ENCODE measurements at regions not wholly inside any gene's neighbourhood (a gene's known extent, or its start where the extent isn't known, plus 50 kb on each side); places are given as distances from the start of the nearest gene placed in this dataset.

DNA sequence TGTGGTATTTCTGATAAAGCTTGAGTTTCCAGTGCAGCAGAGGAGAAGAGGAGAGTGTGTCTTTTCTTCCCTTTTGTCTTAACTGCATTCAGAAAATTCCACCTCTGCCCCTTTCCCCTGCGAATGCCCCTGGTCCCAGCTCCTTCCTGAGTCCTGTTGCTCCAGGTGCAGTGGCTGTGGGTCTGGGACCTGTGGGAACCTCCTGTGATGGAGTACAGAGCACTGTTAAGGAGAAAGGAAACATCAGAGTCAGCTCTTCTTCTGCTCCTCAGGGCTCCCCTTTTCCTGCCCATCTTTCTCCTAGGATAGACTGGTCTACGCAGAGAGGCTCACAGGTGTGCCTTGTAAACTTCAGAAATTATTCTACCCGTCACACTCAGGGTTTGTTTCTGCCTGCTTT lies 165.8 kb upstream of the ROPN1 start:
- Histone ChIP-seq H3K9ac (ENCODE audit: low read length) (no peak overlapping the region), H3K9me3 (ENCODE audit: low read length) (no peaks in the 10 kb centered on the region), H3K4me1 (ENCODE audit: insufficient read depth, low read length, severe bottlenecking) (no peaks in the 10 kb centered on the region), H3K4me2 (ENCODE audit: low read length) (no peak overlapping the region), H3K27ac (ENCODE audit: low read depth, low read length, poor library complexity, severe bottlenecking) (no peak overlapping the region), H4K20me1 (ENCODE audit: insufficient read depth, low read length) (no peaks in the 10 kb centered on the region), H3F3A (ENCODE audit: insufficient read depth, low read length) (no peaks in the 10 kb centered on the region), H2AFZ (ENCODE audit: low read length) (no peak overlapping the region), H3K9me2 (ENCODE audit: low read depth, low read length) (no peaks in the 10 kb centered on the region), H3K4me3 (ENCODE audit: low read depth, low read length, poor library complexity, severe bottlenecking) (no peak overlapping the region), H3K79me2 (ENCODE audit: insufficient read depth, low read length) (no peaks in the 10 kb centered on the region), H3K36me3 (ENCODE audit: insufficient read depth, low read length) (no peaks in the 10 kb centered on the region), H3K27me3 (ENCODE audit: insufficient read depth, low read length) (0 out of 2 replicates have a peak, but pooled peaks cover 3% of the 10 kb centered on the region)
- TF ChIP-seq, protein P1, sequence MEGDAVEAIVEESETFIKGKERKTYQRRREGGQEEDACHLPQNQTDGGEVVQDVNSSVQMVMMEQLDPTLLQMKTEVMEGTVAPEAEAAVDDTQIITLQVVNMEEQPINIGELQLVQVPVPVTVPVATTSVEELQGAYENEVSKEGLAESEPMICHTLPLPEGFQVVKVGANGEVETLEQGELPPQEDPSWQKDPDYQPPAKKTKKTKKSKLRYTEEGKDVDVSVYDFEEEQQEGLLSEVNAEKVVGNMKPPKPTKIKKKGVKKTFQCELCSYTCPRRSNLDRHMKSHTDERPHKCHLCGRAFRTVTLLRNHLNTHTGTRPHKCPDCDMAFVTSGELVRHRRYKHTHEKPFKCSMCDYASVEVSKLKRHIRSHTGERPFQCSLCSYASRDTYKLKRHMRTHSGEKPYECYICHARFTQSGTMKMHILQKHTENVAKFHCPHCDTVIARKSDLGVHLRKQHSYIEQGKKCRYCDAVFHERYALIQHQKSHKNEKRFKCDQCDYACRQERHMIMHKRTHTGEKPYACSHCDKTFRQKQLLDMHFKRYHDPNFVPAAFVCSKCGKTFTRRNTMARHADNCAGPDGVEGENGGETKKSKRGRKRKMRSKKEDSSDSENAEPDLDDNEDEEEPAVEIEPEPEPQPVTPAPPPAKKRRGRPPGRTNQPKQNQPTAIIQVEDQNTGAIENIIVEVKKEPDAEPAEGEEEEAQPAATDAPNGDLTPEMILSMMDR (IDR thresholded peaks at IDR 0.05; ENCODE audit: low read length): no peak
- no peak for TF ChIP-seq EZH2 (IDR thresholded peaks at IDR 0.05; ENCODE audit: borderline replicate concordance, low read length)

- H3K4me3 ChIP-seq (ENCODE audit: low read depth, low read length, poor library complexity, severe bottlenecking): no peak overlapping the region
- no peak overlapping the region for H3K27ac ChIP-seq (ENCODE audit: low read depth, low read length, poor library complexity, severe bottlenecking)
- no peak overlapping the region for H2AFZ ChIP-seq (ENCODE audit: low read length)
- no peaks in the 10 kb centered on the region for H3K79me2 ChIP-seq (ENCODE audit: insufficient read depth, low read length)
- H3K9me3 ChIP-seq (ENCODE audit: low read length): no peaks in the 10 kb centered on the region
- no peak overlapping the region for H3K4me2 ChIP-seq (ENCODE audit: low read length)
- 0 out of 2 replicates have a peak, but pooled peaks cover 3% of the 10 kb centered on the region for H3K27me3 ChIP-seq (ENCODE audit: insufficient read depth, low read length)
- no peaks in the 10 kb centered on the region for H4K20me1 ChIP-seq (ENCODE audit: insufficient read depth, low read length)
- H3K9me2 ChIP-seq (ENCODE audit: low read depth, low read length): no peaks in the 10 kb centered on the region
- no peak overlapping the region for H3K9ac ChIP-seq (ENCODE audit: low read length)
- TF ChIP-seq EZH2 (IDR thresholded peaks at IDR 0.05; ENCODE audit: borderline replicate concordance, low read length): no peak
- TF ChIP-seq, protein P1 (IDR thresholded peaks at IDR 0.05; ENCODE audit: low read length): no peak
- no peaks in the 10 kb centered on the region for H3F3A ChIP-seq (ENCODE audit: insufficient read depth, low read length)
- no peaks in the 10 kb centered on the region for H3K36me3 ChIP-seq (ENCODE audit: insufficient read depth, low read length)
- no peaks in the 10 kb centered on the region for H3K4me1 ChIP-seq (ENCODE audit: insufficient read depth, low read length, severe bottlenecking)
These were observed 166.4 kb upstream of the ROPN1 start for GRCh38 chr3:124158168-124158881.

- Histone ChIP-seq H3K9me2 (ENCODE audit: low read depth, low read length) (no peaks in the 10 kb centered on the region), H3K9me3 (ENCODE audit: low read length) (no peaks in the 10 kb centered on the region)
These were observed 169.5 kb upstream of the ROPN1 start for GRCh38 chr3:124161448-124161847.

More at GRCh38 chr3:124161448-124161847, 169.5 kb upstream of the ROPN1 start:
- TF ChIP-seq, protein P1 (IDR thresholded peaks at IDR 0.05; ENCODE audit: low read length): no peak
- TF ChIP-seq EZH2 (IDR thresholded peaks at IDR 0.05; ENCODE audit: borderline replicate concordance, low read length): no peak
- Histone ChIP-seq H3K4me3 (ENCODE audit: low read depth, low read length, poor library complexity, severe bottlenecking) (no peak overlapping the region), H3K36me3 (ENCODE audit: insufficient read depth, low read length) (no peaks in the 10 kb centered on the region), H3F3A (ENCODE audit: insufficient read depth, low read length) (no peaks in the 10 kb centered on the region), H2AFZ (ENCODE audit: low read length) (no peak overlapping the region), H3K27me3 (ENCODE audit: insufficient read depth, low read length) (0 out of 2 replicates have a peak, but pooled peaks cover 3% of the 10 kb centered on the region), H3K4me1 (ENCODE audit: insufficient read depth, low read length, severe bottlenecking) (no peaks in the 10 kb centered on the region), H3K27ac (ENCODE audit: low read depth, low read length, poor library complexity, severe bottlenecking) (no peak overlapping the region), H3K9ac (ENCODE audit: low read length) (no peak overlapping the region), H3K79me2 (ENCODE audit: insufficient read depth, low read length) (no peaks in the 10 kb centered on the region), H3K4me2 (ENCODE audit: low read length) (no peak overlapping the region), H4K20me1 (ENCODE audit: insufficient read depth, low read length) (no peaks in the 10 kb centered on the region)
